Dedifferentiated amniotic fluid mesenchymal stem cell (primary cell): ENCODE measurements at regions not wholly inside any gene's neighbourhood (a gene's known extent, or its start where the extent isn't known, plus 50 kb on each side); places are given as distances from the start of the nearest gene placed in this dataset.

Experiments
- DNase-seq: peaks from one replicate; pipeline ENCODE4 v3.0.0-alpha.2; 2016; ENCODE audit errors: extremely low spot score

GRCh38 chr9:88077071-88077617 is 61.1 kb downstream of the SPATA31C2 start:
- DNase-seq, result no peak

- peak; percentile 20 for DNase-seq
Measured at GRCh38 chr9:88076286-88077070, 61.8 kb downstream of the SPATA31C2 start.

- DNase-seq, result no peak
Measured at GRCh38 chr9:88075966-88076285, 62.3 kb downstream of the SPATA31C2 start.

GRCh38 chr9:88075506-88075905 is 62.8 kb downstream of the SPATA31C2 start:
- DNase-seq, result no peak

GRCh38 chr9:88074931-88075330 is 63.3 kb downstream of the SPATA31C2 start:
- DNase-seq, result no peak

- DNase-seq, result no peak
Measured at GRCh38 chr9:88072831-88073375, 65.4 kb downstream of the SPATA31C2 start.

GRCh38 chr9:88071331-88071730 is 66.9 kb downstream of the SPATA31C2 start:
- DNase-seq, result no peak

GRCh38 chr9:88065619-88066018 is 72.7 kb downstream of the SPATA31C2 start:
- no peak for DNase-seq

- no peak for DNase-seq
Measured at GRCh38 chr9:88064554-88064953, 73.7 kb downstream of the SPATA31C2 start.

GRCh38 chr9:88060746-88061145 is 77.5 kb downstream of the SPATA31C2 start:
- DNase-seq, result no peak

GRCh38 chr9:88059469-88059868 is 78.8 kb downstream of the SPATA31C2 start:
- DNase-seq, result no peak

- DNase-seq, result no peak
Measured at GRCh38 chr9:88056876-88057275, 81.4 kb downstream of the SPATA31C2 start.

- no peak for DNase-seq
Measured at GRCh38 chr9:88053856-88054501, 79.6 kb upstream of the CDK20 start.

- no peak for DNase-seq
Measured at GRCh38 chr9:88052321-88052965, 78.1 kb upstream of the CDK20 start.

- no peak for DNase-seq
Measured at GRCh38 chr9:88051138-88051537, 76.8 kb upstream of the CDK20 start.

- no peak for DNase-seq
Measured at GRCh38 chr9:88049677-88050307, 75.5 kb upstream of the CDK20 start.

- DNase-seq, result no peak
Measured at GRCh38 chr9:88046542-88046941, 72.2 kb upstream of the CDK20 start.

GRCh38 chr9:88045686-88046085 is 71.4 kb upstream of the CDK20 start:
- no peak for DNase-seq

- no peak for DNase-seq
Measured at GRCh38 chr9:88044200-88044599, 69.9 kb upstream of the CDK20 start.

GRCh38 chr9:88043647-88044046 is 69.3 kb upstream of the CDK20 start:
- DNase-seq, result no peak

GRCh38 chr9:88041447-88041846 is 67.1 kb upstream of the CDK20 start:
- DNase-seq, result no peak

GRCh38 chr9:88037285-88037845 is 63.0 kb upstream of the CDK20 start:
- no peak for DNase-seq
